RWPE1 (cell line): ENCODE measurements at regions not wholly inside any gene's neighbourhood (a gene's known extent, or its start where the extent isn't known, plus 50 kb on each side); places are given as distances from the start of the nearest gene placed in this dataset.
"Not testable (repeated sequence)": the region's sequence is repeated elsewhere in the genome, so short reads cannot be mapped to it uniquely, and the experiment has no call there.

Experiments
- CTCF ChIA-PET: fragments of 350-600 bp; sonication (Branson Sonifier 250); formaldehyde crosslinking; extraction: SDS; loops from one replicate; lab custom pipeline; 2021; lab: Yijun Ruan, JAX
- POLR2A ChIA-PET: fragments of 400-600 bp; formaldehyde crosslinking; extraction: SDS; loops from one replicate; lab custom pipeline; 2020; ENCODE audit warnings: antibody characterized with exemption; ENCODE audit not compliant: low non-redundant PET; lab: Yijun Ruan, JAX
- DNase-seq: peaks from one replicate; pipeline ENCODE4 v3.0.0; 2012; ENCODE audit warnings: low spot score
- H3K27ac ChIP-seq: fragments of 450-650 bp; 2 replicates; pipeline ENCODE4 v1.5.1; 2017
- TF ChIP-seq, protein P1 (sequence below): fragments of 450-650 bp; conservative IDR thresholded peaks from 2 replicates; pipeline ENCODE4 v1.5.1; 2017; ENCODE audit warnings: low read depth, mild to moderate bottlenecking

DNA sequence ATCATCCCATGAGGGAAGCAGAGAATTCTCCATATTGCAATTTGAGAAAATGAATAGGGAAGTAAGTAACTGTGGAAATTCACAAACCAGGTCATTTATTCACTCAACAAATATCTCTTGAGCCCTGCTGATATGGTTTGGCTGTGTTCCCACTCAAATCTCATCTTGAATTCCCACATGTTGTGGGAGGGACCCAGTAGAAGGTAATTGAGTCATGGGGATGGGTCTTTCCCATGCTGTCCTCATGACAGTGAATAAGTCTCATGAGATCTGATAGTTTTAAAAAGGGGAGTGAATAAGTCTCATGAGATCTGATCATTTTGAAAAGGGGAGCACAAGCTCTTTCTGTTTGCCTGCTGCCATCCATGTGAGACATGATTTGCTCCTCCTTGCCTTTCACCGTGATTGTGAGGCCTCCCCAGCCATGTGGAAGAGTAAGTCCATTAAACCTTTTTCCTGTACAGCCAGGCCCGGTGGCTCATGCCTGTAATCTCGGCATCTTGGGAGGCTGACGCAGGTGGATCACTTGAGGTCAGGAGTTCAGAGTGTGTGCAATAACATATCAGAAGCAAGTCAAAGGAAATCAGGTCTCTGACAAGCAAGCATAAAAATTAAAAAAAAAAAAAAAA lies 193.2 kb downstream of the NDUFA10 start:
- no peak for DNase-seq

GRCh38 chr2:239831001-239831731 lies 194.0 kb downstream of the NDUFA10 start:
- TF ChIP-seq, protein P1, sequence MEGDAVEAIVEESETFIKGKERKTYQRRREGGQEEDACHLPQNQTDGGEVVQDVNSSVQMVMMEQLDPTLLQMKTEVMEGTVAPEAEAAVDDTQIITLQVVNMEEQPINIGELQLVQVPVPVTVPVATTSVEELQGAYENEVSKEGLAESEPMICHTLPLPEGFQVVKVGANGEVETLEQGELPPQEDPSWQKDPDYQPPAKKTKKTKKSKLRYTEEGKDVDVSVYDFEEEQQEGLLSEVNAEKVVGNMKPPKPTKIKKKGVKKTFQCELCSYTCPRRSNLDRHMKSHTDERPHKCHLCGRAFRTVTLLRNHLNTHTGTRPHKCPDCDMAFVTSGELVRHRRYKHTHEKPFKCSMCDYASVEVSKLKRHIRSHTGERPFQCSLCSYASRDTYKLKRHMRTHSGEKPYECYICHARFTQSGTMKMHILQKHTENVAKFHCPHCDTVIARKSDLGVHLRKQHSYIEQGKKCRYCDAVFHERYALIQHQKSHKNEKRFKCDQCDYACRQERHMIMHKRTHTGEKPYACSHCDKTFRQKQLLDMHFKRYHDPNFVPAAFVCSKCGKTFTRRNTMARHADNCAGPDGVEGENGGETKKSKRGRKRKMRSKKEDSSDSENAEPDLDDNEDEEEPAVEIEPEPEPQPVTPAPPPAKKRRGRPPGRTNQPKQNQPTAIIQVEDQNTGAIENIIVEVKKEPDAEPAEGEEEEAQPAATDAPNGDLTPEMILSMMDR: no peak
- CTCF ChIA-PET: interaction anchor here (0.7 to 0.9 kb wide), 2 partner anchors 90 to 686 kb away, joined by 3 read pairs; no protein-coding TSS in a partner anchor
- DNase-seq: no peak
- POLR2A ChIA-PET: no interaction called here
- no peak overlapping the region for H3K27ac ChIP-seq

More for the DNA sequence above, 193.2 kb downstream of the NDUFA10 start:
- CTCF ChIA-PET: interaction anchor here (0.6 to 0.9 kb wide), 2 partner anchors 89 to 201 kb away, joined by 3 to 4 read pairs; no protein-coding TSS in a partner anchor
- no peak overlapping the region for H3K27ac ChIP-seq
- POLR2A ChIA-PET: no interaction called here
- TF ChIP-seq, protein P1: no peak

DNA sequence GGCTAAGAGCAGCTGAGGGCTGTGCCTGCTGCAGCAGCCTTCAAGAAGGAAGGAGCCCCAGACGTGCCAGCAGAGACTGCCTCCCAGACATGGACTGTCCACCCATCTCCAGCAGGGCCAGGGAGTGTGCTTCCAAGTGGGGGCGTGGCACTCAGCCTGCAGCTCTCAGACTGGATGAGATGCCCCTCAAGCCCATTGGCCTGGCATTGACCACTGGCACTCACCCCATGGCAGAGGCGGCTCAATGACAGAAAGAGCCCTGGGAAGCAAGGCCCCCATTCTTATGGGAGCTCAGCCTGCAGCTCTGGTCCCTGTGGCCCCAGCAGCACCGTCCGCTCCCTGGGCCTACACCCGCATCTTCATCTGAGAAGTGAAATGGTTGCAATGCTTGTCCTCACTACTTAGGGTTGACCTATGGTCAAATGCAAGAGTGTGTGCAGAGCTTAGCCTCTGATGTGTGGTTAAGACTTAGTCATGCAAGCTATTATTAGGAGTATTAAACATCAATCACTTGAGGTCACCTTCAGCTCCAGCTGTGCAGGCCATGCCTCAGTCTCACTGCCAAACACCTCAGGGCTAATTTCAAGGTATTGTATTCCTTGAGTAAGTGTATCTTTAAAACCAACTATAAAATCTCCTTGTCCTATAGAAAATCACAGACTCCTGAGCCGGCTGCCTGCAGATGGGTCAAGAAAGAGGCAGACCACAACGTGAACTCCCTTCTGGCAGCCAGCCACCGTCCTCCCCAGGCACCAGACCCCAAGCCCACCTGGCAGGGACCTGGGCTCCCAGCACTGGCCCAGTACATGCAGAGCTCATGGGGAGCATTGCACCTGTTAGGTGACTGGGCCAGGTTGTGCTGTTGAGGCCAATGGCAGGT lies 194.8 kb downstream of the NDUFA10 start:
- ChIA-PET POLR2A (no interaction called here), CTCF (interaction anchor here (0.7 kb wide), 2 partner anchors 340 to 685 kb away, joined by 3 to 4 read pairs; no protein-coding TSS in a partner anchor)

GRCh38 chr2:239829326-239829725 lies 195.8 kb downstream of the NDUFA10 start:
- TF ChIP-seq, protein P1: no peak
- CTCF ChIA-PET: interaction anchor here (0.7 kb wide), 1 partner anchor 183 kb away, joined by 3 read pairs; no protein-coding TSS in a partner anchor
- no peak overlapping the region for H3K27ac ChIP-seq
- DNase-seq: no peak
- POLR2A ChIA-PET: no interaction called here

More for the DNA sequence above, 194.8 kb downstream of the NDUFA10 start:
- no peak for DNase-seq
- TF ChIP-seq, protein P1: no peak
- H3K27ac ChIP-seq: no peak overlapping the region

DNA sequence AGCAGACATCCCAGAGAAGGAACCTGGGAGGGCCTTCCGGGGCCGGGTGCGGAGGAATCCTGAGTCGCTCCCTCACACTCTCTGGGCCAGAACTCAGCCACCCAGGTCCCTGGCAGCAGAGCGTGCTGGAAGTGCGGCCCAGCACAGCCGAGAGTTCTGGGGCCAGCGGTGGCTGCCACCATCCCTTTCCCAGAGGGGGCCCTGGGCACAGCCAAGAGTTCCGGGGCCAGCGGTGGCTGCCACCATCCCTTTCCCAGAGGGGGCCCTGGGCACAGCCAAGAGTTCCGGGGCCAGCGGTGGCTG lies 196.2 kb downstream of the NDUFA10 start:
- DNase-seq, H3K27ac ChIP-seq, POLR2A ChIA-PET: not testable (repeated sequence)
- CTCF ChIA-PET: interaction anchor here (0.7 kb wide), 1 partner anchor 184 kb away, joined by 3 read pairs; no protein-coding TSS in a partner anchor

GRCh38 chr2:239828192-239828972 lies 196.8 kb downstream of the NDUFA10 start:
- TF ChIP-seq, protein P1: no peak
- ChIA-PET CTCF (no interaction called here), POLR2A (no interaction called here)
- DNase-seq: no peak
- H3K27ac ChIP-seq: no peak overlapping the region
